Mesodermal cell (in vitro differentiated cells): ENCODE measurements at regions not wholly inside any gene's neighbourhood (a gene's known extent, or its start where the extent isn't known, plus 50 kb on each side); places are given as distances from the start of the nearest gene placed in this dataset.
"Not testable (repeated sequence)": the region's sequence is repeated elsewhere in the genome, so short reads cannot be mapped to it uniquely, and the experiment has no call there.

Source experiments
- H3K27ac ChIP-seq: 2 replicates; pipeline ENCODE4 v1.7.0; 2013; ENCODE audit warnings: mild to moderate bottlenecking, low read depth, low read length, moderate library complexity; ENCODE audit not compliant: severe bottlenecking
- H3K36me3 ChIP-seq: 2 replicates; pipeline ENCODE4 v1.7.1; 2013; ENCODE audit warnings: mild to moderate bottlenecking, low read length, moderate library complexity; ENCODE audit not compliant: control insufficient read depth, insufficient read depth
- H3K4me1 ChIP-seq: one replicate; pipeline ENCODE4 v1.7.1; 2013; ENCODE audit warnings: mild to moderate bottlenecking, low read length; ENCODE audit not compliant: insufficient read depth, control insufficient read depth, poor library complexity, severe bottlenecking
- H3K4me3 ChIP-seq: 2 replicates; pipeline ENCODE4 v1.7.0; 2013; ENCODE audit warnings: low read length, control low read depth, mild to moderate bottlenecking; ENCODE audit not compliant: insufficient read depth, poor library complexity, severe bottlenecking; ENCODE audit errors: extremely low read depth
- H3K9me3 ChIP-seq: 2 replicates; pipeline ENCODE4 v1.7.1; 2013; ENCODE audit warnings: mild to moderate bottlenecking, low read length, moderate library complexity; ENCODE audit not compliant: control insufficient read depth
- WGBS, 2 experiments: methylation state at CpG; one replicate each; pipeline ENCODE4 v1.1.5; 2013; ENCODE audit warnings: missing lambda C conversion rate in 2 of 2; ENCODE audit not compliant: insufficient coverage in 2 of 2; 5-methylcytosine and 5-hydroxymethylcytosine counted together

- Histone ChIP-seq H3K36me3 (no peaks in the 10 kb centered on the region), H3K9me3 (no peaks in the 10 kb centered on the region), H3K27ac (no peak overlapping the region), H3K4me3 (no peak overlapping the region), H3K4me1 (peaks cover 15% of the 10 kb centered on the region)
- WGBS, 2 experiments: 94 to 100% methylated on average over 2 to 3 of the region's 5 CpGs
Observed at GRCh38 chr16:65313936-65314626, 192.2 kb upstream of the CDH11 start.

- H3K36me3 ChIP-seq: no peaks in the 10 kb centered on the region
- H3K4me1 ChIP-seq: peaks cover 4% of the 10 kb centered on the region
- 83 to 100% methylated on average over 1 to 2 of the region's 3 CpGs for WGBS, 2 experiments
- no peaks in the 10 kb centered on the region for H3K9me3 ChIP-seq
- H3K4me3 ChIP-seq: no peak overlapping the region
- H3K27ac ChIP-seq: no peak overlapping the region
Observed at GRCh38 chr16:65312795-65313194, 190.9 kb upstream of the CDH11 start.

GRCh38 chr16:65312071-65312470 is 190.2 kb upstream of the CDH11 start:
- H3K4me1 ChIP-seq: peaks cover 4% of the 10 kb centered on the region
- H3K4me3 ChIP-seq: no peak overlapping the region
- no peak overlapping the region for H3K27ac ChIP-seq
- H3K9me3 ChIP-seq: no peaks in the 10 kb centered on the region
- no peaks in the 10 kb centered on the region for H3K36me3 ChIP-seq
- no CpG with 5 or more reads among the region's 1 CpG for WGBS, 2 experiments

- not testable (repeated sequence) for H3K4me1 ChIP-seq, H3K4me3 ChIP-seq, H3K9me3 ChIP-seq, H3K27ac ChIP-seq, H3K36me3 ChIP-seq
- no CpG with 5 or more reads among the region's 1 CpG for whole genome bisulfite sequencing, 2 experiments
Observed at GRCh38 chr16:65310491-65310890, 188.6 kb upstream of the CDH11 start.

GRCh38 chr16:65309354-65309753 is 187.5 kb upstream of the CDH11 start:
- Histone ChIP-seq H3K4me3 (no peak overlapping the region), H3K27ac (no peak overlapping the region), H3K9me3 (no peaks in the 10 kb centered on the region), H3K4me1 (no peaks in the 10 kb centered on the region), H3K36me3 (no peaks in the 10 kb centered on the region)
- 80 to 84% methylated on average over 1 to 3 of the region's 4 CpGs for whole genome bisulfite sequencing, 2 experiments

- Histone ChIP-seq H3K36me3 (no peaks in the 10 kb centered on the region), H3K4me1 (no peaks in the 10 kb centered on the region), H3K4me3 (no peak overlapping the region), H3K27ac (no peak overlapping the region), H3K9me3 (no peaks in the 10 kb centered on the region)
- WGBS, 2 experiments: 50 to 87% methylated on average over 1 to 2 of the region's 2 CpGs
Observed at GRCh38 chr16:65308506-65308905, 186.6 kb upstream of the CDH11 start.

- no peaks in the 10 kb centered on the region for H3K9me3 ChIP-seq
- H3K27ac ChIP-seq: no peak overlapping the region
- no peaks in the 10 kb centered on the region for H3K4me1 ChIP-seq
- WGBS, 2 experiments: 88 to 100% methylated on average over 1 to 5 of the region's 5 CpGs
- no peaks in the 10 kb centered on the region for H3K36me3 ChIP-seq
- H3K4me3 ChIP-seq: no peak overlapping the region
Observed at GRCh38 chr16:65307286-65307685, 185.4 kb upstream of the CDH11 start.

- WGBS, 2 experiments: 50 to 75% methylated on average over 1 to 2 of the region's 2 CpGs
- Histone ChIP-seq H3K36me3 (no peaks in the 10 kb centered on the region), H3K4me3 (no peak overlapping the region), H3K4me1 (no peaks in the 10 kb centered on the region), H3K9me3 (no peaks in the 10 kb centered on the region), H3K27ac (no peak overlapping the region)
Observed at GRCh38 chr16:65306722-65307121, 184.9 kb upstream of the CDH11 start.

GRCh38 chr16:65306300-65306699 is 184.4 kb upstream of the CDH11 start:
- H3K27ac ChIP-seq: no peak overlapping the region
- no peaks in the 10 kb centered on the region for H3K4me1 ChIP-seq
- WGBS, 2 experiments: 90 to 100% methylated on average over 1 of the region's 1 CpG
- H3K36me3 ChIP-seq: no peaks in the 10 kb centered on the region
- no peak overlapping the region for H3K4me3 ChIP-seq
- H3K9me3 ChIP-seq: no peaks in the 10 kb centered on the region

GRCh38 chr16:65305266-65305959 is 183.6 kb upstream of the CDH11 start:
- WGBS, 2 experiments: 96 to 100% methylated on average over 4 of the region's 5 CpGs
- Histone ChIP-seq H3K4me1 (no peaks in the 10 kb centered on the region), H3K4me3 (no peak overlapping the region), H3K9me3 (no peaks in the 10 kb centered on the region), H3K36me3 (no peaks in the 10 kb centered on the region), H3K27ac (no peak overlapping the region)

- Histone ChIP-seq H3K4me3 (no peak overlapping the region), H3K36me3 (no peaks in the 10 kb centered on the region), H3K4me1 (peaks cover 4% of the 10 kb centered on the region), H3K27ac (no peak overlapping the region), H3K9me3 (no peaks in the 10 kb centered on the region)
- WGBS, 2 experiments: no CpG with 5 or more reads among the region's 1 CpG
Observed at GRCh38 chr16:65301029-65301428, 179.2 kb upstream of the CDH11 start.
